Trophoblast cell (in vitro differentiated cells and primary cell): ENCODE measurements at regions not wholly inside any gene's neighbourhood (a gene's known extent, or its start where the extent isn't known, plus 50 kb on each side); places are given as distances from the start of the nearest gene placed in this dataset.

Experiments used
- DNase-seq, 2 donors: peaks; one replicate each; pipeline ENCODE4 v3.0.0-alpha.2; 2016
- H2AFZ ChIP-seq: 2 replicates; pipeline ENCODE4 v1.6.1; 2013; ENCODE audit warnings: low read length, moderate library complexity, mild to moderate bottlenecking; ENCODE audit not compliant: insufficient read depth, poor library complexity
- H2AK5ac ChIP-seq: 2 replicates; pipeline ENCODE4 v1.6.1; 2013; ENCODE audit warnings: mild to moderate bottlenecking, low read length
- H2BK120ac ChIP-seq: 2 replicates; pipeline ENCODE4 v1.6.1; 2013; ENCODE audit warnings: low read length, mild to moderate bottlenecking, moderate library complexity; ENCODE audit not compliant: insufficient read depth, poor library complexity
- H2BK12ac ChIP-seq: 2 replicates; pipeline ENCODE4 v1.6.1; 2013; ENCODE audit warnings: mild to moderate bottlenecking, low read length, moderate library complexity
- H2BK5ac ChIP-seq: 2 replicates; pipeline ENCODE4 v1.6.1; 2013; ENCODE audit warnings: low read length, low read depth, moderate library complexity, mild to moderate bottlenecking; ENCODE audit not compliant: poor library complexity
- H3K14ac ChIP-seq: 2 replicates; pipeline ENCODE4 v1.6.1; 2013; ENCODE audit warnings: mild to moderate bottlenecking, low read length
- H3K18ac ChIP-seq: 2 replicates; pipeline ENCODE4 v1.6.1; 2013; ENCODE audit warnings: mild to moderate bottlenecking, low read length
- H3K23ac ChIP-seq: 2 replicates; pipeline ENCODE4 v1.6.1; 2013; ENCODE audit warnings: low read length
- H3K27ac ChIP-seq: 2 replicates; pipeline ENCODE4 v1.5.1; 2013; ENCODE audit warnings: low read depth, mild to moderate bottlenecking, inconsistent platforms, low read length, moderate library complexity
- H3K27me3 ChIP-seq: 2 replicates; pipeline ENCODE4 v1.6.1; 2013; ENCODE audit warnings: inconsistent platforms, mild to moderate bottlenecking, low read length, moderate library complexity; ENCODE audit not compliant: insufficient read depth
- H3K36me3 ChIP-seq, 2 experiments: 1 replicate in 1 of 2; 2 replicates in 1 of 2; pipeline ENCODE4 v1.6.1; 2013; ENCODE audit warnings: low read length in 2 of 2, mild to moderate bottlenecking in 2 of 2, moderate library complexity in 1 of 2; ENCODE audit not compliant: insufficient read depth in 2 of 2, control insufficient read depth in 1 of 2
- H3K4ac ChIP-seq: 2 replicates; pipeline ENCODE4 v1.6.1; 2013; ENCODE audit warnings: low read depth, mild to moderate bottlenecking, low read length, moderate library complexity
- H3K4me1 ChIP-seq, 2 experiments: 1 replicate in 1 of 2; 2 replicates in 1 of 2; pipeline ENCODE4 v1.6.1; 2013; ENCODE audit warnings: low read length in 2 of 2, mild to moderate bottlenecking in 2 of 2, moderate library complexity in 1 of 2; ENCODE audit not compliant: insufficient read depth in 2 of 2, control insufficient read depth in 1 of 2
- H3K4me2 ChIP-seq: 2 replicates; pipeline ENCODE4 v1.6.1; 2013; ENCODE audit warnings: inconsistent platforms, mild to moderate bottlenecking, low read length, moderate library complexity
- H3K4me3 ChIP-seq: 2 replicates; pipeline ENCODE4 v1.5.1; 2013; ENCODE audit warnings: mild to moderate bottlenecking, low read depth, low read length, inconsistent platforms
- H3K79me1 ChIP-seq: one replicate; pipeline ENCODE4 v1.6.1; 2013; ENCODE audit warnings: low read length
- H3K79me2 ChIP-seq: 2 replicates; pipeline ENCODE4 v1.6.1; 2013; ENCODE audit warnings: low read length, mild to moderate bottlenecking; ENCODE audit not compliant: control insufficient read depth, insufficient read depth, poor library complexity
- H3K9ac ChIP-seq: 2 replicates; pipeline ENCODE4 v1.6.1; 2013; ENCODE audit warnings: mild to moderate bottlenecking, low read length
- H3K9me3 ChIP-seq: 2 replicates; pipeline ENCODE4 v1.6.1; 2013; ENCODE audit warnings: low read depth, mild to moderate bottlenecking, control low read depth, inconsistent platforms, low read length; ENCODE audit not compliant: insufficient read depth
- H4K12ac ChIP-seq: 2 replicates; pipeline ENCODE4 v1.6.1; 2013; ENCODE audit warnings: low read depth, mild to moderate bottlenecking, low read length, moderate library complexity
- H4K8ac ChIP-seq: 2 replicates; pipeline ENCODE4 v1.6.1; 2013; ENCODE audit warnings: low read depth, mild to moderate bottlenecking, low read length, moderate library complexity
- H4K91ac ChIP-seq: one replicate; pipeline ENCODE4 v1.6.1; 2013; ENCODE audit warnings: low read depth, mild to moderate bottlenecking, low read length, moderate library complexity
- WGBS: extraction: QIAGEN DNeasy Blood & Tissue Kit; methylation state at CpG from one replicate; pipeline ENCODE4 v1.1.7; 2013; ENCODE audit warnings: missing lambda C conversion rate; ENCODE audit not compliant: insufficient read length, insufficient coverage; ENCODE audit errors: extremely low coverage; 5-methylcytosine and 5-hydroxymethylcytosine counted together

- Histone ChIP-seq H4K12ac (no peak overlapping the region), H2AK5ac (no peak overlapping the region)
- WGBS = no CpG with 5 or more reads among the region's 4 CpGs
These were observed 89.7 kb upstream of the SESTD1 start for GRCh38 chr2:179354296-179354695.

GRCh38 chr2:179352181-179352580 is 87.5 kb upstream of the SESTD1 start:
- H3K27ac ChIP-seq = no peak overlapping the region
- no CpG with 5 or more reads among the region's 2 CpGs for WGBS
- no peak overlapping the region for H2BK120ac ChIP-seq
- H2AK5ac ChIP-seq = no peak overlapping the region
- no peak overlapping the region for H3K23ac ChIP-seq
- H4K8ac ChIP-seq = no peak overlapping the region
- H3K18ac ChIP-seq = no peak overlapping the region
- H3K4ac ChIP-seq = no peak overlapping the region
- no peak overlapping the region for H3K14ac ChIP-seq
- DNase-seq = no peak
- H4K12ac ChIP-seq = no peak overlapping the region
- no peak overlapping the region for H2BK5ac ChIP-seq
- no peak overlapping the region for H3K9ac ChIP-seq
- no peaks in the 10 kb centered on the region for H3K27me3 ChIP-seq
- H4K91ac ChIP-seq = no peak overlapping the region
- no peak overlapping the region for H3K4me3 ChIP-seq
- H2BK12ac ChIP-seq = no peak overlapping the region
- H3K79me1 ChIP-seq = no peaks in the 10 kb centered on the region
- H3K9me3 ChIP-seq = no peaks in the 10 kb centered on the region
- H3K79me2 ChIP-seq = no peaks in the 10 kb centered on the region
- no peaks in the 10 kb centered on the region for H3K4me1 ChIP-seq
- H3K36me3 ChIP-seq = no peaks in the 10 kb centered on the region
- no peak overlapping the region for H3K4me2 ChIP-seq
- H2AFZ ChIP-seq = no peak overlapping the region

More at GRCh38 chr2:179354296-179354695, 89.7 kb upstream of the SESTD1 start:
- Histone ChIP-seq H4K8ac (no peak overlapping the region), H3K27me3 (no peaks in the 10 kb centered on the region), H4K91ac (no peak overlapping the region), H3K18ac (no peak overlapping the region), H3K79me2 (no peaks in the 10 kb centered on the region), H2BK12ac (no peak overlapping the region), H3K4me2 (no peak overlapping the region), H2BK5ac (no peak overlapping the region), H3K4me1 (no peaks in the 10 kb centered on the region), H3K4ac (no peak overlapping the region), H3K4me3 (no peak overlapping the region), H3K36me3 (no peaks in the 10 kb centered on the region), H3K9ac (no peak overlapping the region), H3K23ac (no peak overlapping the region), H3K14ac (no peak overlapping the region), H3K79me1 (no peaks in the 10 kb centered on the region), H2BK120ac (no peak overlapping the region), H3K27ac (no peak overlapping the region), H2AFZ (no peak overlapping the region), H3K9me3 (no peaks in the 10 kb centered on the region)
- DNase-seq = no peak

DNA sequence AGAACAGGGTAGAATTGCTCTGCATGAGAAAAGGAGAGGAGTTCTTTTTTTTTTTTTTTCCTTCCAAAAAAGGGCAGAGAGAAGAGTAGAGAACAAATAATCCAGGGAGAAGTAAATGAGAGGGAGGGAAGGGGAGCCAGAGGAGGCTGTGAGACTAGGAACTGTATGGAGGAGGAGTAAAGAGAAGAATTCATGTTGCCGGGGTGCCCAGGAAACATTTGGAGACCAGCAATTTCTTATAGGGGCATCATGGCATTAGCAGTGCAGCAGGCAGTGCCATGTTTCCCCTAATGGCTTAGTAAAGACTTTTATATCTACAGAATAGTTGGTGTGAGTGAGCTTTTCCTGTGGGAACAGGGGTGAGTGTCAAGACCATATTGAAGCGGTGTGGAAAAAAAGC is 86.4 kb upstream of the SESTD1 start:
- Histone ChIP-seq H3K4me1 (no peaks in the 10 kb centered on the region), H3K18ac (no peak overlapping the region), H2BK12ac (no peak overlapping the region), H2BK120ac (no peak overlapping the region), H3K4me3 (no peak overlapping the region), H2AK5ac (no peak overlapping the region), H4K8ac (no peak overlapping the region), H4K91ac (no peak overlapping the region), H3K4me2 (no peak overlapping the region), H2BK5ac (no peak overlapping the region), H3K27me3 (no peaks in the 10 kb centered on the region), H3K27ac (no peak overlapping the region), H3K23ac (no peak overlapping the region), H3K9ac (no peak overlapping the region), H3K9me3 (no peaks in the 10 kb centered on the region), H3K4ac (no peak overlapping the region), H4K12ac (no peak overlapping the region), H3K14ac (no peak overlapping the region), H2AFZ (no peak overlapping the region), H3K79me2 (no peaks in the 10 kb centered on the region), H3K36me3 (no peaks in the 10 kb centered on the region), H3K79me1 (no peaks in the 10 kb centered on the region)
- DNase-seq = no peak
- no CpG with 5 or more reads among the region's 2 CpGs for WGBS

GRCh38 chr2:179349670-179350303 is 85.2 kb upstream of the SESTD1 start:
- no peak for DNase-seq

More at GRCh38 chr2:179349670-179350303, 85.2 kb upstream of the SESTD1 start:
- Histone ChIP-seq H3K4me3 (no peak overlapping the region), H2BK12ac (no peak overlapping the region), H3K27ac (no peak overlapping the region), H2AFZ (no peak overlapping the region), H3K14ac (no peak overlapping the region), H4K12ac (no peak overlapping the region), H3K9ac (no peak overlapping the region), H3K4ac (no peak overlapping the region), H3K23ac (no peak overlapping the region), H3K18ac (no peak overlapping the region), H3K27me3 (no peaks in the 10 kb centered on the region), H3K9me3 (no peaks in the 10 kb centered on the region), H4K8ac (no peak overlapping the region), H2BK5ac (no peak overlapping the region), H3K4me1 (peaks cover 0 to under 1% of the 10 kb centered on the region in 2 experiments), H3K79me2 (no peaks in the 10 kb centered on the region), H3K36me3 (no peaks in the 10 kb centered on the region), H2AK5ac (no peak overlapping the region), H4K91ac (no peak overlapping the region), H3K4me2 (no peak overlapping the region), H2BK120ac (no peak overlapping the region), H3K79me1 (no peaks in the 10 kb centered on the region)
- WGBS = no CpG with 5 or more reads among the region's 1 CpG
